ENCODE measurements at regions not wholly inside any gene's neighbourhood (a gene's known extent, or its start where the extent isn't known, plus 50 kb on each side); places are given as distances from the start of the nearest gene placed in this dataset.

DNA sequence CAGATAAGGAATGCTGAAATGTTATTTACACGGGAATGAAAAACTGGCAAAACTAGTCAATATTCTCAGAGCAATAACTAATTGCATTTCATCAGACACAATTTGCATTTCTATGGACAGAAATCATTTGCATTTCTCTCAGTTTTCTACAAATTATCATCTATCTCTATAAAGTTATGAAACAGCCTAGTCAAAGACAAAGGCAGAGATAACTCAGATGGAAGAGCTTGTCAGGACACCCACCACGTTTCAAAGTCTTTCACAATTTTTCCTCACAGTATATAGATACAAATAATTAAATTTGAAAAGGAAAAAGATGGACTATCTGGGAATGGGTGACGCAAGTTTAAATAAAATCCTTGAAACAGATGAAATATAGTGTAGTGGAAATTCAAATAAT, 230.8 kb downstream of the GASK1B start:
- intact Hi-C loops (cut with DNase I, micrococcal nuclease) = no loop called here
- POLR2A ChIA-PET = no interaction called here
- CTCF ChIA-PET = no interaction called here
- Histone ChIP-seq H3K27me3 (ENCODE audit: control insufficient read depth in 1 of 2, insufficient read depth in 2 of 2, low read length in 2 of 2) (no peaks in the 10 kb centered on the region), H3K27ac (ENCODE audit: low read depth in 1 of 2, low read length in 2 of 2) (no peak overlapping the region), H3K4me1 (ENCODE audit: insufficient read depth, low read length) (no peaks in the 10 kb centered on the region), H3K4me3 (ENCODE audit: low read length) (no peak overlapping the region), H3K36me3 (ENCODE audit: insufficient read depth, low read length) (no peaks in the 10 kb centered on the region), H3K9me3 (ENCODE audit: control insufficient read depth in 1 of 2, insufficient read depth in 1 of 2, low read length in 2 of 2) (no peaks in the 10 kb centered on the region)
- ATAC-seq (ENCODE audit: poor library complexity) (no peak), DNase-seq (no peak)
- no peak overlapping the region for H3K4me3 Mint-ChIP-seq
- peaks cover 4% of the 10 kb centered on the region for H3K27me3 Mint-ChIP-seq
- no peak overlapping the region for H3K27ac Mint-ChIP-seq
- H3K36me3 Mint-ChIP-seq (ENCODE audit: low read depth) = no peaks in the 10 kb centered on the region
- TF ChIP-seq, protein P1, sequence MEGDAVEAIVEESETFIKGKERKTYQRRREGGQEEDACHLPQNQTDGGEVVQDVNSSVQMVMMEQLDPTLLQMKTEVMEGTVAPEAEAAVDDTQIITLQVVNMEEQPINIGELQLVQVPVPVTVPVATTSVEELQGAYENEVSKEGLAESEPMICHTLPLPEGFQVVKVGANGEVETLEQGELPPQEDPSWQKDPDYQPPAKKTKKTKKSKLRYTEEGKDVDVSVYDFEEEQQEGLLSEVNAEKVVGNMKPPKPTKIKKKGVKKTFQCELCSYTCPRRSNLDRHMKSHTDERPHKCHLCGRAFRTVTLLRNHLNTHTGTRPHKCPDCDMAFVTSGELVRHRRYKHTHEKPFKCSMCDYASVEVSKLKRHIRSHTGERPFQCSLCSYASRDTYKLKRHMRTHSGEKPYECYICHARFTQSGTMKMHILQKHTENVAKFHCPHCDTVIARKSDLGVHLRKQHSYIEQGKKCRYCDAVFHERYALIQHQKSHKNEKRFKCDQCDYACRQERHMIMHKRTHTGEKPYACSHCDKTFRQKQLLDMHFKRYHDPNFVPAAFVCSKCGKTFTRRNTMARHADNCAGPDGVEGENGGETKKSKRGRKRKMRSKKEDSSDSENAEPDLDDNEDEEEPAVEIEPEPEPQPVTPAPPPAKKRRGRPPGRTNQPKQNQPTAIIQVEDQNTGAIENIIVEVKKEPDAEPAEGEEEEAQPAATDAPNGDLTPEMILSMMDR (IDR thresholded peaks at IDR 0.05) = no peak
- no peaks in the 10 kb centered on the region for H3K9me3 Mint-ChIP-seq
- H3K4me1 Mint-ChIP-seq (ENCODE audit: low read depth) = no peaks in the 10 kb centered on the region

- H3K27me3 Mint-ChIP-seq = peaks cover 4% of the 10 kb centered on the region
- ATAC-seq (ENCODE audit: poor library complexity) (no peak), DNase-seq (no peak)
- no peaks in the 10 kb centered on the region for H3K9me3 Mint-ChIP-seq
- Histone ChIP-seq H3K4me3 (ENCODE audit: low read length) (no peak overlapping the region), H3K27me3 (ENCODE audit: control insufficient read depth in 1 of 2, insufficient read depth in 2 of 2, low read length in 2 of 2) (no peaks in the 10 kb centered on the region), H3K4me1 (ENCODE audit: insufficient read depth, low read length) (no peaks in the 10 kb centered on the region), H3K27ac (ENCODE audit: low read depth in 1 of 2, low read length in 2 of 2) (no peak overlapping the region), H3K9me3 (ENCODE audit: control insufficient read depth in 1 of 2, insufficient read depth in 1 of 2, low read length in 2 of 2) (no peaks in the 10 kb centered on the region), H3K36me3 (ENCODE audit: insufficient read depth, low read length) (no peaks in the 10 kb centered on the region)
- ChIA-PET POLR2A (no interaction called here), CTCF (no interaction called here)
- intact Hi-C loops (cut with DNase I, micrococcal nuclease) = no loop called here
- H3K4me3 Mint-ChIP-seq = no peak overlapping the region
- no peaks in the 10 kb centered on the region for H3K36me3 Mint-ChIP-seq (ENCODE audit: low read depth)
- no peak overlapping the region for H3K27ac Mint-ChIP-seq
- TF ChIP-seq, protein P1 (IDR thresholded peaks at IDR 0.05) = no peak
- H3K4me1 Mint-ChIP-seq (ENCODE audit: low read depth) = no peaks in the 10 kb centered on the region
These were observed 238.7 kb downstream of the GASK1B start for GRCh38 chr4:157934151-157934550.

- no peak overlapping the region for H3K27ac Mint-ChIP-seq
- Histone ChIP-seq H3K27me3 (ENCODE audit: control insufficient read depth in 1 of 2, insufficient read depth in 2 of 2, low read length in 2 of 2) (no peaks in the 10 kb centered on the region), H3K27ac (ENCODE audit: low read depth in 1 of 2, low read length in 2 of 2) (no peak overlapping the region), H3K4me1 (ENCODE audit: insufficient read depth, low read length) (no peaks in the 10 kb centered on the region), H3K4me3 (ENCODE audit: low read length) (no peak overlapping the region), H3K36me3 (ENCODE audit: insufficient read depth, low read length) (no peaks in the 10 kb centered on the region), H3K9me3 (ENCODE audit: control insufficient read depth in 1 of 2, insufficient read depth in 1 of 2, low read length in 2 of 2) (no peaks in the 10 kb centered on the region)
- H3K27me3 Mint-ChIP-seq = peaks cover under 1% of the 10 kb centered on the region
- POLR2A ChIA-PET = no interaction called here
- no peaks in the 10 kb centered on the region for H3K4me1 Mint-ChIP-seq (ENCODE audit: low read depth)
- DNase-seq (no peak), ATAC-seq (ENCODE audit: poor library complexity) (no peak)
- H3K4me3 Mint-ChIP-seq = no peak overlapping the region
- H3K36me3 Mint-ChIP-seq (ENCODE audit: low read depth) = no peaks in the 10 kb centered on the region
- TF ChIP-seq, protein P1 (IDR thresholded peaks at IDR 0.05) = no peak
- CTCF ChIA-PET = no interaction called here
- peaks cover 1% of the 10 kb centered on the region for H3K9me3 Mint-ChIP-seq
- intact Hi-C loops (cut with DNase I, micrococcal nuclease) = no loop called here
These were observed 239.9 kb downstream of the GASK1B start for GRCh38 chr4:157932936-157933335.
